PFSK-1 (cell line): ENCODE measurements at regions not wholly inside any gene's neighbourhood (a gene's known extent, or its start where the extent isn't known, plus 50 kb on each side); places are given as distances from the start of the nearest gene placed in this dataset.

Source experiments
- POLR2AphosphoS5 ChIP-seq: IDR thresholded peaks from 2 replicates; pipeline ENCODE4 v1.6.1; 2012; ENCODE audit warnings: low read depth, mild to moderate bottlenecking, control low read depth, low read length, moderate library complexity
- REST ChIP-seq, 2 experiments: IDR thresholded peaks; 2 replicates each; pipeline versions ENCODE4 v1.6.1 to v1.8.0; 2011 to 2012; ENCODE audit warnings: low read depth in 2 of 2, low read length in 2 of 2, control low read depth in 1 of 2, inconsistent platforms in 1 of 2, mild to moderate bottlenecking in 1 of 2, moderate library complexity in 1 of 2; ENCODE audit not compliant: insufficient read depth in 1 of 2
- SIN3A ChIP-seq: IDR thresholded peaks from 2 replicates; pipeline ENCODE4 v1.6.1; 2012; ENCODE audit warnings: mild to moderate bottlenecking, low read length, moderate library complexity, borderline replicate concordance; ENCODE audit not compliant: insufficient read depth
- TAF1 ChIP-seq: IDR thresholded peaks from 2 replicates; pipeline ENCODE4 v1.6.1; 2012; ENCODE audit warnings: low read length, control low read depth, borderline replicate concordance; ENCODE audit not compliant: insufficient read depth

DNA sequence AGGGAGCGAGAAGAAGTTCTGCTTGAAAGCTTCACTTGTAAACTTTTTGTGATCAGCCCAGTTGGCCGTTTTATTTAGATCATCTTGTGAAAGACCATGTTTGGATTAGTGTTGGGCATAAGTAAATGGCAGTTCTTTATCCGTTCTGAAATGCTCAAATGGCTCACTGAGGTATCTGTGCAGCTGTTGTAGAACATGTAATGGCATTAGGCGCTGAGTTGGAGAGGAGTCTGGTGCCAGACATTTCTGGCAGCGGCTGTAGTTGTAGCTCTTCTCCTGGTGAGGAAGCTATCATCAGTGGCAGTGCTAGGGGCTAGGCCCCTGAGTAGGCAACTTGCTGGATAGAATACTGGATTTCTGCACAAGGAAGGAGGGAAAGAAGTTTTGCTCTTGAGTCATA lies 321.6 kb downstream of the LMO4 start:
- TF ChIP-seq POLR2AphosphoS5 (no peak), SIN3A (no peak), TAF1 (no peak), REST (IDR thresholded peaks at IDR 0.05; ENCODE audit: insufficient read depth in 1 of 2, low read depth in 2 of 2, low read length in 2 of 2) (no peak)
